ACHN (cell line): ENCODE measurements at regions not wholly inside any gene's neighbourhood (a gene's known extent, or its start where the extent isn't known, plus 50 kb on each side); places are given as distances from the start of the nearest gene placed in this dataset.

Source experiments
- DNase-seq: peaks from one replicate; pipeline ENCODE4 v3.0.0-alpha.2; 2015
- in situ Hi-C: cut with HindIII; loops from 2 replicates; pipeline ENCODE4 v1.10.0; 2017; ENCODE audit warnings: low sequenced_read_pairs, low pct_ligation_motif_present, low pct_unique_long_range_greater_than_20kb

DNA sequence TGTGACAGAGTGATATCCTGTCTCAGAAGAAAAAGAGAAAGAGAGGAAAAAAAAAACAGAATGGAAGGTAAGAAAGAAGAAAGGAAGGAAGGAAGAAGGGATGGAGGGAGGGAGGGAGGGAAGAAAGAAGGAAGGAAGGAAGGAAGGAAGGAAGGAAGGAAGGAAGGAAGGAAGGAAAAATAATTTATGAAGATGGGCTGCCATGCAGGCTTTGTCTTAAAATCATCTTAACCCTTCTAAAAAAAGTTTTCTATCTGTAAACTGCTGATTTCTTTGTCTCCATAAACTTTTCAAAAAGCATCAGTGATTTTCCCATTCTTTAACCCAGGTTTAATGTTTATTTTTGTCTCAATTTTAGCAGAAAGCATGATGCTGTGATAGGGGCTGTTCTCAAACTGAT lies 1154.1 kb upstream of the CDH6 start:
- in situ Hi-C loops, result no loop called here
- DNase-seq, result no peak

GRCh38 chr5:30034870-30035269 lies 1158.6 kb upstream of the CDH6 start:
- in situ Hi-C loops, result no loop called here
- no peak for DNase-seq

- DNase-seq, result no peak
- in situ Hi-C loops, result no loop called here
These were observed 1163.4 kb upstream of the CDH6 start for GRCh38 chr5:30030101-30030500.

DNA sequence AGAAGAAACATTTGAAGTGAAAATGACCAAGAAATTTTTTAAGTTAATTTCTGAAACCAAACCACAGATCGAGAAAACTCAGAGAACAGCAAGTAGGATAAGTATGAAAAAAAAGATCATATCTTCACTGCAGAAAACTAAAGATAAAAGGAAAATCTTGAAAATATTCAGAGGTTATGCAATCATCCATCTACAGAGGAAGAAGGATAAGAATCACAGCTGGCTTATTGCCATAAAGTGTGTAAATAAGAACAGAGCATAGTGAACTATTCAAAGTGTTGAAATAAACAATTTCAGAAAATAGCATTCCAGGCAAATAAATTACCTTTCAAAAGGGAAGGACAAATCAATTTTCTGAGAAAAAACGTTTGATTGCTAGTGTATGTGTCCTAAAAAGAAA lies 1191.7 kb upstream of the CDH6 start:
- DNase-seq, result no peak
- in situ Hi-C loops, result no loop called here

DNA sequence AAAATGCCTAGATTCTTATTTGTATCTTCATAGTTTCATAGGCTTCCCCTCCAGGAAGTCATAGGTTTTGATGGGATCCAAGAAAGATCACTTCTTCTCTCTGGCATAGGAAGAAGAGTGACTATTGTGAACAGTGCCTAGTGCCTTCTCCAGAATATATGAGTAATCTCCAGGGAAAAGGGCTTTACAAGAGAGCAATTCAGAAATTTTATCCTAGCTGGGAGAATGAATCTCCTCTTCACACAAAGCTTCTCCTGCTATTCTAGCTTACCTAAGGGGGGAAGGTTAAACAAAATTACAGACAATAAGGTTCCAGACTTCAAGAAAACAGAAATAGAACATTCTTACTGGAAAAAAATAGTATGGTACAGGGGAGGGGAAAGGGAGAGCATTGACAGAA lies 1193.3 kb upstream of the CDH6 start:
- DNase-seq, result no peak
- in situ Hi-C loops, result no loop called here

- in situ Hi-C loops, result no loop called here
- DNase-seq, result no peak
These were observed 1198.3 kb upstream of the CDH6 start for GRCh38 chr5:29995154-29995553.

DNA sequence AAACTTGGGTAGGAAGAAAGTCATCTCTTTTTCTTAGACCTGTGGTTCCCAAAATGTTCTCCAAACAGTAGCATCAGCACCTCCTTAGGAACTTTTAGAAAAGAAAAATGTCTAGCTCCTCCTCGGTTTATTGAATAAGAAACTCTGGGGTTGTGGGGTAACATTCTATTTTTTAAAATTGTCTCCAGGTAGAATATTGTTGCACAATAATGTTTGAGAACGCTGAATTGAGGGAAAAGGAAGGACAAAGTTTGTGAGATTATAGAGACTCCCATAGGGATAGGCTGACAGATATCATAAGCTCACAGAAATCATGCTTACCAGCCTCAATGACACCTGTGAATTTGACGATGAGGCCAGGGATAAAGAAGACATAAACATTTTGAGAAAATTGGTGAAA lies 1199.0 kb upstream of the CDH6 start:
- no peak for DNase-seq

DNA sequence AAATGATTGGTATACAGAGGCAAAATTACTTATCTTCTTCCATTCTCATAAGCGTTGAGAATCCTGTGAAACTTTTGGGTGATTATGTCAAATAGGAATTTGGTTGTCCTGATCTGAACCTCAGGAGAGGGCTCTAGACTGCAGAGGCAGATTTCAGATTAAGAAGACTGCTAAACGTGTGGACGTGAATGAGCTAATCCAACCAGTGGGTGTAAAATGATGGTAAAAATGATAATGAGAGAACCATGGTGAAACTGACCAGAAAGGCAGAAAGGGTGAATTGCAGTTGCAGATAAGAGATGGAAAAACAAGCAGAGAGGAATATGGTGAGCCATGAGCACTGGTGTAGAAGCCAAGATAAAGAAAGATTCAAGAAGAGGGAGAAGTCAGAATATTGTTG lies 1200.2 kb upstream of the CDH6 start:
- no peak for DNase-seq
- in situ Hi-C loops, result no loop called here

More for the DNA sequence above, 1199.0 kb upstream of the CDH6 start:
- in situ Hi-C loops, result no loop called here

DNA sequence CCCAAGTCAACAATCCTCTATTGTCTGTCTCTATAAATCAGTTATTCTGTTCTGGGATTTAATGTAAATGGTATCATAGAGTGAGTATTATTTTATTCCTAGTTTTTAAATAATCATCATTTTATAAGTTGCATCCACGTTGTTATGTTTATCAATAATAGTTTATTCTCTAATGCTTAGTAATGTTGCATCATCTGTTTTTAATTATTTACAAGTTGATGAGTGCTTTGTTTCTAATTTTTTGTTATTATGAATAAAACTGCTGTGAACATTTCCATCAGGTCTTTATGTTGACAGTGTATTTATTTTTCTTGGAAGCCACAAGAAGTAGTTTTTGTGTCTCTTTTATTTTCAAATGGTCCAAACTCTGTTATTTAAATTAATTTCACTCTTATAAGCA lies 1201.2 kb upstream of the CDH6 start:
- in situ Hi-C loops, result no loop called here

GRCh38 chr5:29990681-29991080 lies 1202.8 kb upstream of the CDH6 start:
- DNase-seq, result no peak
- in situ Hi-C loops, result no loop called here

More for the DNA sequence above, 1201.2 kb upstream of the CDH6 start:
- no peak for DNase-seq

- no peak for DNase-seq
- in situ Hi-C loops, result no loop called here
These were observed 1209.3 kb upstream of the CDH6 start for GRCh38 chr5:29984156-29984540.

DNA sequence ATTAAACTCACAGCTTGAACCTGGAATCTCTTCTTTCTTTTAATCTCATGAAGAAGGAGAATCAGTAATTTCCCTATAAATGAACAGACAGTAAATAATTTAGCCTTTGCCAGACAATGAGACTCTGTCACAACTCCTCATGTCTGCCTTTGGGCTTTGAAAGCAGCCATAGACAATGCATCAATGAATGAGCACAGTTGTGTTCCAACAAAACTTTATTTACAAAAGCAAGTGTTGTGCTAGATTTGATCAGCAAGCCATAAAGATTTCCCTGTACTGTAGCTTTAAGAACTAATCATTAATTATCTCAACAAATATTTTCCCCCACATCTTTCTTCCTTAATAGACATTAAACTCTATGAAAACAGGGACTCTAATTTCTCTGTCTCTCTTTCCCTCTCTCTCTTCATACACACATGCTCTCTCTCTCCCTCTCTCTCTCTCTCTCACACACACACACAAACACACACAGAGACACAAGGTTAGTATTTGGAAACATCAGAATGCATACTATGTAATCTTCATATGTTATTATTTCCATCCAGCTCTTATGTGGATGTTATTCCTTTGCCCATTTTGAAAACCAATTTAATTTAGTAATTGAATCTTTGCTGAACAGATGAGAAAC lies 1209.8 kb upstream of the CDH6 start:
- in situ Hi-C loops, result no loop called here
- no peak for DNase-seq

DNA sequence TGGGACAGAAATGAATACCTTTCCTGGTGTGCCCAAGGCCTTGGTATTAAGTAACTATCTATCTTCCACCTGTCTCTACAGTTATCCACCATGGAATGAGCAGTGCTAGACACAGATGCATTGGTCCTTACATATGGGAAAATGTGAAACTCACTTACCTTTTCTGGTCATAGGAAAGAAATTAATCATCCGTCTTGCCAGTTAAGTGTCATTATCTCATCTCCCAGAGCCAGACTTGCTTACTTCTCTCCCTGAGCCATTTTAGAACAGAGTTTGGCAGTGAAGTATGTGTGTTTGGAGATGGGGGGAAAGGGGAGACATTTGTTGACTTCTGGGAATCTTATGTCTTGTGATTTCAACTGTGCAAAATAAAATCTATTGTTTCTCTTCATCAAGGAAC lies 1211.0 kb upstream of the CDH6 start:
- no peak for DNase-seq
- in situ Hi-C loops, result no loop called here

DNA sequence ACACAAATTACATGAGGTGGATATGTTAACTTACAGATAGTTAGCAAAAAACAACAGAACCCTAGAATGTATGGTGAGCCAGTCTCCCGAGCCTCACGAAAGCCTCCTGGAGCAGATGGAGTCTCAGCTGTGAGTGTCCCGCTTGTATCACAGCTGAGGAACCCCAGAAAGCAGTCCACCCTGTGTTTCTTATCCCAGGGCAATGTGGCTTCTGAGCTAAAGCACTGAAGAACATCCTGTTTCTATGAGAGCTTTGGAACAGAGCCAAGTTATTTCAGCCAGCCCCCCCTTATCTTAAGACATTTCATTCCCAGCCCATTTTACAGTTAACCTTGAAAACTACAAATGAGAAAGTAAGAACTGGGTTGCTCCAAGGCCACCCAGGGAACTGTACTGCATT lies 1220.9 kb upstream of the CDH6 start:
- DNase-seq, result no peak
- in situ Hi-C loops, result no loop called here

- in situ Hi-C loops, result no loop called here
- DNase-seq, result peak; percentile 25
These were observed 1229.5 kb upstream of the CDH6 start for GRCh38 chr5:29963956-29964355.

DNA sequence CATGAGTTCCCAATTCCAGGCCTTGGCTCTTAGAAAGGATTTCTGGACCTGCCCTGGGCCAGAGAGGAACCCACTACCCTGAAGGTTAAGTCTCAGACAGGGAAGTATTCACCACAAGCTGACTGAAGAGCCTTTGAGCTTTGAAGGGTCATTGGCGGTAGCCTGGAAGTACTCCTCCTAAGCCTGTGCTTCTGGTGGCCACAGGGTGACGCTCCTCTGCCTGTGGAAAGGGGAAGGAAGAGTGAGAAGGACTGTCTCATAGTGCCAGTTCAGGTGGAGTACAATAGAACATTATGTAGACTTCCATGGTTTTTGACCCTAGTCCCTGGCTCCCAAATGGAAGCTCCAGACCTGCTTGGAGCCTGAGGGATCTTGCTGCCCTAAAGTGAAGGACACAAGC lies 1233.2 kb upstream of the CDH6 start:
- no peak for DNase-seq
- in situ Hi-C loops, result no loop called here

DNA sequence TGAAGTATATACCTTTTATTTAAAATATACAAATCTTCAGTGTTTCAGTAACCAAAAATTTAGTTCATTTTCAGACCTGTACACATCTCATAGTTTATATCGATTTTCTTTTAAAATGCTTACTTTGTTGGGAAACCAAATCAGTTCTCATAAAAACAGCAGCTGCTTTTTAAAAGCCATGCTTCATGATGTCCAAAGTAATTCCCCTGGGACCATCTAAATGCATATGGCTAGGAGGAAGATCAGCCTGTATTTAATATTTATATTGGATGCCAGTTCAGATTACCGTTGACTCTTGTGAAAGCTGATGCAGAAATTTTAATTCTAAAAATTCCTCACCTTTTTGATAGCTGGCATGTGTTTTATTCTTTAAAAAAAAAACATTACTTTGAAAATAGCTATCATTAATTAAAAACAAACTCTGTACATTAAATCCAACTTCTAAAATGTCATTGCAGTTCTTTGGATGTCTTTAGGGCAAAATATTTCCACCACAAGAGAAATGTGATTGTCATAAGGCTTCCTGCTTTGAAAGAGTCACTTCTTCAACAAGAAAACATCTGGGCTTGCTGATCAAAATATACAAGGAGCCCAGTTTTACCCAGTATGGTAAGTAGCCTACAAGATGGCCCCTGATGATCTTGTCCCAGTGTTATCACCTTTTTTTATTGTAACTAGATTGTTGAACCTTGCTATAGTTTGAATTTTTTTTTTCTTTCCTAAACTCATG lies 1242.9 kb upstream of the CDH6 start:
- DNase-seq, result no peak
- in situ Hi-C loops, result no loop called here

DNA sequence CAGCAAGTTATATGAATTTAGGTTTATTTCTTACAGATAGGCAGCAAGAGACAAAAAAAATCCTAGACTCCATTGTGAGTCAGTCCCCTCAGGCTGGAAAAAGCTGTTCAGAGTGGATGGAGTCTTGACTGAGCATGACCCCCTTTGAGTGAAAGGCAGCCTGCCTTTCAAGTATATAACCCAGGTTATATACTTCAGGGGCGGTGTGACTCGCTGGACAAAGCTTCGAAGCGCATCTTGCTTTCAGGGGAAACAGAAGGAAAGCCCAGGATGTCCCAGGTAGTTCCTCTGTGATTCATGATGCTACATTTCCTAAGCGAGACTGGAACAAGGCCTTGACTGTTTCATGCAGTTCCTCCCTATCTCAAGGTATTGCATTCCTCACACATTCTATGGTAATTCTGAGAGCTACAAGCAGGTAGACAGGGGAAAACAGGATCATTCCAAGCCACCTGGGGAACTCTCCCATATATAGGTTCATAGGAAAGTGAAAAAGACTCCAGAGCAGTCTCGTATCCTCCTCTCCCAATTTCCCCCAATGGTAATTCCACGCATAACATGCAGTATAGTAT lies 1244.1 kb upstream of the CDH6 start:
- no peak for DNase-seq
- in situ Hi-C loops, result no loop called here

- in situ Hi-C loops, result no loop called here
These were observed 1249.2 kb upstream of the CDH6 start for GRCh38 chr5:29944327-29944726.

DNA sequence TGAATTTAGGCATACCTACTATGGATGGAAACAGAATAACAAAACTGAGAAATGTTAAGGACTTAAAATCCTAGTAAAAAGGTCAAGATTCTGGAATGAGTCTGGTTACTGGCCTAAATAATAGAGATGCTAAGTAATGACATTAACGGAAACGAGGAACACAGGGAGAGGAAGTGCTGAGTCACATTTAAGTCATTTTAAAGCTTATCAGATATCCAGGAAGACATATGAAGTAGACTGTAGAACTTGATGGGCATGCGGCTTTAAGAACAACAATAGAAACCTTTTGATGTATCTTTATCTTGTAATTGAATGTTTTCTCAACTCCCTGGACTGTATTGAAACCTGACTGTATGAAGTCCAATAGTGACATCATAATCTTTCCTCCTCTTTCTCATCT lies 1251.4 kb upstream of the CDH6 start:
- DNase-seq, result no peak

More at GRCh38 chr5:29944327-29944726, 1249.2 kb upstream of the CDH6 start:
- DNase-seq, result no peak

More for the DNA sequence above, 1251.4 kb upstream of the CDH6 start:
- in situ Hi-C loops, result no loop called here
